ENCODE measurements at regions not wholly inside any gene's neighbourhood (a gene's known extent, or its start where the extent isn't known, plus 50 kb on each side); places are given as distances from the start of the nearest gene placed in this dataset. TPM values are rescaled to one million over a fixed set of nuclear protein-coding genes. Genes with fewer than 3 reads are reported as not detected.

- Histone ChIP-seq H3K4me2 (ENCODE audit: insufficient read depth, insufficient read length, low read length) (no peak overlapping the region), H3K18ac (ENCODE audit: insufficient read length, low read depth, low read length) (no peak overlapping the region), H2BK120ac (ENCODE audit: low read depth, low read length, poor library complexity, severe bottlenecking) (no peak overlapping the region), H3K27me3 (ENCODE audit: insufficient read depth, low read length) (no peaks in the 10 kb centered on the region), H3T11ph (ENCODE audit: low read length) (no peak overlapping the region), H3K79me2 (ENCODE audit: insufficient read depth, low read length) (no peaks in the 10 kb centered on the region), H4K91ac (ENCODE audit: insufficient read length, low read depth, low read length) (no peak overlapping the region), H3K79me1 (ENCODE audit: insufficient read depth, low read depth, low read length, poor library complexity, severe bottlenecking) (no peaks in the 10 kb centered on the region), H3K4ac (ENCODE audit: low read depth, low read length) (no peak overlapping the region), H3K56ac (ENCODE audit: insufficient read length, low read depth, low read length) (no peak overlapping the region), H3K9me3 (ENCODE audit: control insufficient read depth, low read depth, low read length) (no peaks in the 10 kb centered on the region), H2BK20ac (ENCODE audit: low read depth, low read length, poor library complexity, severe bottlenecking) (no peak overlapping the region), H3K23me2 (ENCODE audit: insufficient read length, low read depth, low read length, poor library complexity, severe bottlenecking) (no peaks in the 10 kb centered on the region), H3K9ac (ENCODE audit: extremely low read depth, insufficient read length, low read length) (no peak overlapping the region), H4K20me1 (ENCODE audit: control insufficient read depth, insufficient read depth, insufficient read length) (no peaks in the 10 kb centered on the region), H2BK5ac (ENCODE audit: insufficient read length, low read length) (no peak overlapping the region), H2BK15ac (ENCODE audit: low read depth, low read length) (no peak overlapping the region), H3K27ac (ENCODE audit: insufficient read length, low read depth, low read length) (no peak overlapping the region), H2AFZ (ENCODE audit: low read length) (no peak overlapping the region), H3K23ac (ENCODE audit: insufficient read length, low read depth, low read length) (no peak overlapping the region), H3K4me1 (ENCODE audit: insufficient read depth, low read length) (no peaks in the 10 kb centered on the region), H2BK12ac (ENCODE audit: insufficient read length, low read depth, low read length) (no peak overlapping the region), H2AK5ac (ENCODE audit: insufficient read length, low read length) (no peak overlapping the region), H4K5ac (ENCODE audit: insufficient read length, low read depth, low read length) (no peak overlapping the region), H3K14ac (ENCODE audit: insufficient read depth, low read length) (no peak overlapping the region), H4K8ac (replicated peaks; ENCODE audit: insufficient read length, low read depth, low read length) (no peak overlapping the region)
- DNase-seq = no peak
- Mint-ChIP-seq H3K9me3 (peaks cover 4% of the 10 kb centered on the region in 2 experiments; a peak in 4 of 5 replicates), H3K27ac (no peak overlapping the region), H3K27me3 (ENCODE audit: low read depth) (no peaks in the 10 kb centered on the region), H3K36me3 (ENCODE audit: insufficient read depth in 1 of 3, low read depth in 3 of 3) (peaks cover 0 to 4% (median 2%) of the 10 kb centered on the region in 3 experiments; a peak in 2 of 7 replicates), H3K4me3 (no peak overlapping the region), H3K4me1 (no peaks in the 10 kb centered on the region)
- no peak for TF ChIP-seq CTCF (conservative IDR thresholded peaks at IDR 0.05)
- WGBS (ENCODE audit: extremely low coverage, insufficient read length, low lambda C conversion rate) = no CpG with 5 or more reads among the region's 2 CpGs
Measured at GRCh38 chr6:127058936-127059335, 59.5 kb upstream of the RSPO3 start.

Small RNA genes lying in the stretch of these regions (microRNA-seq; reads per million reads assigned to microRNA genes)
- gene MIR588 (ENCODE audit: borderline microRNAs expressed) = not detected

All from H9 (cell line).